ENCODE measurements at regions not wholly inside any gene's neighbourhood (a gene's known extent, or its start where the extent isn't known, plus 50 kb on each side); places are given as distances from the start of the nearest gene placed in this dataset.

DNA sequence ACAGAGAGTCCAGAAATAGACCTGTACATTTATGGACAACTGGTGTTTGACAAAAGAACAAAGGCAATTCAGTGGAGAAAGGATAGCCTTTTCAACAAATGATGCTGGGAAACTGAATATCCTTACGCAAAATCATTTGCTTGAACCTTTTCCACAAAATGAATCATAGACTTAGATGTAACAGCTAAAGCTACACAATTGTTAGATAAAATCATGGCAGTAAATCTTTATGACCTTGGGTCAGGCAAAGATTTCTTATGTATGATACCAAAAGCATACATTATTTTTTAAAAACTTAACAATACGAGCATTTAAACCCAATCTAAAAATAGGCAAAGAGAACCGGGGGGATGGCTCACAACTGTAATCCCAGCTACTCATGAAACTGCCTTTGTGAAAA, 73.5 kb upstream of the DST start:
- TF ChIP-seq POLR2A (IDR thresholded peaks at IDR 0.05; ENCODE audit: low read length) (no peak), GATA1 (IDR thresholded peaks at IDR 0.05; ENCODE audit: low read depth, low read length) (no peak)

Measured in erythroblast (primary cell).